ENCODE measurements at regions not wholly inside any gene's neighbourhood (a gene's known extent, or its start where the extent isn't known, plus 50 kb on each side); places are given as distances from the start of the nearest gene placed in this dataset.

DNA sequence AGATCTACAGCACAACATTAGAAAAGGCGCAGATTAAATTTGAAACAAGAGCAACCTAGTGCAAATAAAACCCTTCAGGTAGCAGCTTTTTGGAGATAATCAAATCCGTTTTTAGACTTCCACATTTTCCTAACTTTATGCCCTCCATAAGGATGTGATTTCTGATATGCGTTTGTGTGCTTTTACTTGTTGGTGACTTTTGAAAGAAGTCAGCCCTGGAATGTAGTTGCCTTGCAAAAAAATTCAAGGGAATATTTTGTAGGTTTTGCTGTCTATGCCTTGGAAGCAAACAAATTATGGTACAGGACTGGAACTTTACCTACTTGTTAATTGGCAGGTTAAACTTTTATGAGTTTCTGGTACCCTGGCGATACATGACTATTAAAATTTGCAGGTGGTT is 86.7 kb upstream of the HDAC9 start:
- intact Hi-C loops (cut with DNase I): no loop called here
- Histone ChIP-seq H3K27ac (ENCODE audit: low read depth in 2 of 2, low read length in 2 of 2) (no peak overlapping the region), H3K36me3 (ENCODE audit: control insufficient read depth in 2 of 3, insufficient read depth in 3 of 3, low read length in 3 of 3) (no peaks in the 10 kb centered on the region), H3K9ac (ENCODE audit: low read length in 3 of 3) (no peak overlapping the region), H3K4me3 (ENCODE audit: low read length in 3 of 3) (no peak overlapping the region), H3K9me3 (ENCODE audit: control insufficient read depth in 2 of 3, insufficient read depth in 1 of 3, low read length in 3 of 3) (no peaks in the 10 kb centered on the region), H3K4me1 (ENCODE audit: control insufficient read depth in 2 of 3, insufficient read depth in 2 of 3, low read depth in 1 of 3, low read length in 3 of 3) (no peaks in the 10 kb centered on the region), H3K27me3 (ENCODE audit: control insufficient read depth, insufficient read depth, low read length) (no peaks in the 10 kb centered on the region)
- FAIRE-seq (no peak), DNase-seq (no peak)
- TF ChIP-seq, protein P1, sequence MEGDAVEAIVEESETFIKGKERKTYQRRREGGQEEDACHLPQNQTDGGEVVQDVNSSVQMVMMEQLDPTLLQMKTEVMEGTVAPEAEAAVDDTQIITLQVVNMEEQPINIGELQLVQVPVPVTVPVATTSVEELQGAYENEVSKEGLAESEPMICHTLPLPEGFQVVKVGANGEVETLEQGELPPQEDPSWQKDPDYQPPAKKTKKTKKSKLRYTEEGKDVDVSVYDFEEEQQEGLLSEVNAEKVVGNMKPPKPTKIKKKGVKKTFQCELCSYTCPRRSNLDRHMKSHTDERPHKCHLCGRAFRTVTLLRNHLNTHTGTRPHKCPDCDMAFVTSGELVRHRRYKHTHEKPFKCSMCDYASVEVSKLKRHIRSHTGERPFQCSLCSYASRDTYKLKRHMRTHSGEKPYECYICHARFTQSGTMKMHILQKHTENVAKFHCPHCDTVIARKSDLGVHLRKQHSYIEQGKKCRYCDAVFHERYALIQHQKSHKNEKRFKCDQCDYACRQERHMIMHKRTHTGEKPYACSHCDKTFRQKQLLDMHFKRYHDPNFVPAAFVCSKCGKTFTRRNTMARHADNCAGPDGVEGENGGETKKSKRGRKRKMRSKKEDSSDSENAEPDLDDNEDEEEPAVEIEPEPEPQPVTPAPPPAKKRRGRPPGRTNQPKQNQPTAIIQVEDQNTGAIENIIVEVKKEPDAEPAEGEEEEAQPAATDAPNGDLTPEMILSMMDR (IDR thresholded peaks at IDR 0.05; ENCODE audit: borderline replicate concordance, extremely low read depth, insufficient read depth): no peak

DNA sequence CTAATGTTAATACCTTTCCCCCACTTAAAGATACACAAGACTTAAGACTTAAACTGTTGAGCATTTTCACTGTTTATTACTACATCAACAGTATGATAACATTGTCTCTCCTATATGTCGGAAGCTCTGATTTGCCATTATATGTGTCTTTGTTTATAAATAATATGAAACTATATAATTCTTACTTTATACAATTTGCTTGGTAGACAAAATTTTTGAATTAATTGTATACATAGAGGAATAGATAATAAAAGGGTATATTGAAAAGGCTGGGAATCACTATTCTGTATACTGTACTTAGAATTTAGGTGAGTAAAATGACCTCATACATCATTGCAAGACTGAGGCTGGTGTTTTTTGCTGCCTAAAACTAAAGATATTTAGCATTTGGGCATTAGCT is 82.1 kb upstream of the HDAC9 start:
- Histone ChIP-seq H3K36me3 (ENCODE audit: control insufficient read depth in 2 of 3, insufficient read depth in 3 of 3, low read length in 3 of 3) (no peaks in the 10 kb centered on the region), H3K27ac (ENCODE audit: low read depth in 2 of 2, low read length in 2 of 2) (no peak overlapping the region), H3K9me3 (ENCODE audit: control insufficient read depth in 2 of 3, insufficient read depth in 1 of 3, low read length in 3 of 3) (no peaks in the 10 kb centered on the region), H3K4me1 (ENCODE audit: control insufficient read depth in 2 of 3, insufficient read depth in 2 of 3, low read depth in 1 of 3, low read length in 3 of 3) (no peaks in the 10 kb centered on the region), H3K9ac (ENCODE audit: low read length in 3 of 3) (no peak overlapping the region), H3K4me3 (ENCODE audit: low read length in 3 of 3) (no peak overlapping the region), H3K27me3 (ENCODE audit: control insufficient read depth, insufficient read depth, low read length) (no peaks in the 10 kb centered on the region)
- DNase-seq (no peak), FAIRE-seq (no peak)
- intact Hi-C loops (cut with DNase I): no loop called here
- TF ChIP-seq, protein P1 (IDR thresholded peaks at IDR 0.05; ENCODE audit: borderline replicate concordance, extremely low read depth, insufficient read depth): no peak

DNA sequence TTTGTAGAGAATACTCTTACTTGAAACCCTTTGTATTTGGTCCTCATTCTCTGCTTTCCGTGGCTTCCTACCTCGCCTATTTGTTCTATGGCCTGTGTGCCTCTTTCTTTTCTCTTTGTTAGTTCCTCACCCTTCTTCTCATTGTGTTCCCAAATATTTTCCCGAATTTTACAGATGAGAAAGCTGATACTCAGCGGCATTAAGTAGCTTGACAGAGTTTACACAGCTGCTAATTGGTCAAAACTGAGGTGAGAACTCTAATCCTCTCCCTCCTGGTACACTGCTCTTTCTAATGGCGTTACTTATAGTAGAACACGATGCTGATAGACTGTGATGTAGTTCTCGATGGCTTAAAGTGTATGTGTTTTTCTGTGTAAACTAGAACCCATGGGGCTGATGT is 80.7 kb upstream of the HDAC9 start:
- TF ChIP-seq, protein P1 (IDR thresholded peaks at IDR 0.05; ENCODE audit: borderline replicate concordance, extremely low read depth, insufficient read depth): no peak
- FAIRE-seq (no peak), DNase-seq (no peak)
- Histone ChIP-seq H3K4me1 (ENCODE audit: control insufficient read depth in 2 of 3, insufficient read depth in 2 of 3, low read depth in 1 of 3, low read length in 3 of 3) (no peaks in the 10 kb centered on the region), H3K36me3 (ENCODE audit: control insufficient read depth in 2 of 3, insufficient read depth in 3 of 3, low read length in 3 of 3) (no peaks in the 10 kb centered on the region), H3K27ac (ENCODE audit: low read depth in 2 of 2, low read length in 2 of 2) (no peak overlapping the region), H3K9ac (ENCODE audit: low read length in 3 of 3) (no peak overlapping the region), H3K27me3 (ENCODE audit: control insufficient read depth, insufficient read depth, low read length) (no peaks in the 10 kb centered on the region), H3K4me3 (ENCODE audit: low read length in 3 of 3) (no peak overlapping the region), H3K9me3 (ENCODE audit: control insufficient read depth in 2 of 3, insufficient read depth in 1 of 3, low read length in 3 of 3) (no peaks in the 10 kb centered on the region)
- intact Hi-C loops (cut with DNase I): no loop called here

DNA sequence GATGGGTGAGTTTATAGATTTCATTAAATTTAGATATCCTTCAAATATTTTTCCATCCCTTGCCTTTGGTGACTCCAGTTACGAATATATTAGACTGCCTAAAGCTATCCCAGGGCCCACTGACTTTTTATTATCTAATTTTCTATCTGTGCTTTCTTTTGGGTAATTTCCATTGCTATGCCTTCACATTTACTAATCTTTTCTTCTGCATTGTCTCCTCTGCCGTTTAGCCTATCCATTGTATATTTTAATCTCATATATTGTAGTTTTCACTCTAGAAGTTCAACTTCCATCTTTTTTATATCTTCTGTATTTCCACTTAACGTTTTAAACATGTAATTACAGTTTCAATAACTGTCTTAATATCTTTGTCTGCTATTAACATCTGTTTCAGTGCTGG is 78.6 kb upstream of the HDAC9 start:
- intact Hi-C loops (cut with DNase I): no loop called here
- DNase-seq (no peak), FAIRE-seq (no peak)
- Histone ChIP-seq H3K9ac (ENCODE audit: low read length in 3 of 3) (no peak overlapping the region), H3K36me3 (ENCODE audit: control insufficient read depth in 2 of 3, insufficient read depth in 3 of 3, low read length in 3 of 3) (no peaks in the 10 kb centered on the region), H3K27me3 (ENCODE audit: control insufficient read depth, insufficient read depth, low read length) (no peaks in the 10 kb centered on the region), H3K4me3 (ENCODE audit: low read length in 3 of 3) (no peak overlapping the region), H3K9me3 (ENCODE audit: control insufficient read depth in 2 of 3, insufficient read depth in 1 of 3, low read length in 3 of 3) (no peaks in the 10 kb centered on the region), H3K27ac (ENCODE audit: low read depth in 2 of 2, low read length in 2 of 2) (no peak overlapping the region), H3K4me1 (ENCODE audit: control insufficient read depth in 2 of 3, insufficient read depth in 2 of 3, low read depth in 1 of 3, low read length in 3 of 3) (peaks cover 0 to 5% (median 3%) of the 10 kb centered on the region in 3 donors)
- TF ChIP-seq, protein P1 (IDR thresholded peaks at IDR 0.05; ENCODE audit: borderline replicate concordance, extremely low read depth, insufficient read depth): no peak

Data from kidney (tissue), 13 donors.